NB4 (cell line): ENCODE measurements at regions not wholly inside any gene's neighbourhood (a gene's known extent, or its start where the extent isn't known, plus 50 kb on each side); places are given as distances from the start of the nearest gene placed in this dataset.

Experiments
- DNase-seq: peaks from one replicate; pipeline ENCODE4 v3.0.0; 2010; ENCODE audit warnings: low read depth
- H3K4me3 ChIP-seq: one replicate; pipeline ENCODE4 v1.5.1; 2011; ENCODE audit warnings: mild to moderate bottlenecking, low read depth, low read length, moderate library complexity
- CTCF ChIP-seq: IDR thresholded peaks from one replicate; pipeline ENCODE4 v1.5.1; 2012; ENCODE audit warnings: low read depth, low read length
- MAX ChIP-seq: IDR thresholded peaks from 2 replicates; pipeline ENCODE4 v1.6.1; 2011; ENCODE audit warnings: low read depth, low read length
- MYC ChIP-seq: IDR thresholded peaks from 2 replicates; pipeline ENCODE4 v1.6.1; 2011; ENCODE audit warnings: low read depth, low read length
- POLR2A ChIP-seq: IDR thresholded peaks from 2 replicates; pipeline ENCODE4 v1.6.1; 2011; ENCODE audit warnings: mild to moderate bottlenecking; ENCODE audit not compliant: insufficient read length; ENCODE audit errors: extremely low read depth

GRCh38 chr5:17808566-17808965, 174.3 kb downstream of the TAF11L14 start:
- DNase-seq = no peak
- TF ChIP-seq POLR2A = no peak
- TF ChIP-seq MAX = no peak
- TF ChIP-seq MYC = no peak
- TF ChIP-seq CTCF = no peak
- H3K4me3 ChIP-seq = no peak overlapping the region

DNA sequence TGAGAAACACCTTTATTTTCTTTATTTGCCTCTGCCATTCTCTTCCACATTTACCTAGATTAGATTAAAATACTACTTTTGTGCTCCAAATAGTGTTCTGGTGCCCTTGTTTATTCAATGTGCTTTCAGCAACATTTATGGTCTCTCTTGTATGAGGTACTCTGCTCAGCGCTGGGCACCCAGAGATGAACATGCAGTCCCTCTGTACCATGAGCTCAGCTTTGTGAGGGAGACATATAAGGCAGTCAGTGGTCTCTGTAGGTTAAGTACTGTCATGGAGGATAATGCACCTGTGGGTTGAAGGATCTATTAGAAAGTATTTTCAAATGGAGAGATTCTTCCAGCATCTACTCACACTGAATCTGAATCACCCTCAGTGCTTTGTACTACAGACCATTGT, 176.5 kb downstream of the TAF11L14 start:
- TF ChIP-seq CTCF (no peak), POLR2A (no peak), MYC (no peak), MAX (no peak)
- no peak for DNase-seq
- no peak overlapping the region for H3K4me3 ChIP-seq

DNA sequence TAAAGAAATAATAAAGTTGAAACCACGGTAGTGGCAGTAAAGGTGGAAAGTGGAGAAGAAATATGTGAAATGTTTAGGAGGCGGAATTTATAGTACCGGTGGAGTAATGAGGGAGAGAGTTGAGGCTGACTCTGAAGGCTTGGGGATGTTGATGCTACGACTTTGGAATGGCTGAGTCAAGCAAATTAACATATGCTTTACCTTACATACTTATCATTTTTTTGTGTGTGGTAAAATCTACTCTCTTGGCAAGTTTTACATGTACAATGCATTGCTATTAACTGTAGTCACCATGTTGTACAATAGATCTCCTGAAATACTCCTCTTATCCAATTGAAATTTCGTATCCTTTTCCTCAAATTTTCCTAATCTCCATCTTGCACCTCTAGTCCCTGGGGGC, 179.0 kb downstream of the TAF11L14 start:
- H3K4me3 ChIP-seq = no peak overlapping the region
- TF ChIP-seq MYC = no peak
- no peak for TF ChIP-seq CTCF
- TF ChIP-seq POLR2A = no peak
- no peak for TF ChIP-seq MAX
- no peak for DNase-seq

GRCh38 chr5:17816505-17816904, 182.2 kb downstream of the TAF11L14 start:
- TF ChIP-seq MYC = no peak
- no peak overlapping the region for H3K4me3 ChIP-seq
- DNase-seq = no peak

DNA sequence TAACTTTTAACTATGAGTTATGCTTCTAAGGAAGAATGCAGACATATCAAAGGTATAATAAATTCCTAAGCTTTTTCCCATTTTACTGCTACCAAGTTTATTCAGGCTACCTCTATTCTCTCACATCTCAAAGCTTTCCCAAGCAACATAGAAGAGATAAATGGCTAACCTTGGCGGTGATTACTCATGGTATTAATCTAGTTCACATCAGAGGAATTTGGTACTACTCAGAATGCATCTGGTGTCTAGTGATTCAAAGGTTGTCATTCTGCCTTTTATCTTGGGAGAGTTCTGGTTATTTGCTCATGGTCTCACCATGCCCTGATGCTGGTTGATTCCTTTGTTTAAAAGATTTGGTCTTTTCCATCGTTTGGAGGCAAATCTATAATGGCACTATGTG, 182.7 kb downstream of the TAF11L14 start:
- TF ChIP-seq MYC (no peak), CTCF (no peak), MAX (no peak), POLR2A (no peak)
- DNase-seq = no peak
- H3K4me3 ChIP-seq = no peak overlapping the region

- DNase-seq = no peak
- H3K4me3 ChIP-seq = no peak overlapping the region
- no peak for TF ChIP-seq CTCF
- no peak for TF ChIP-seq POLR2A
- no peak for TF ChIP-seq MAX
- no peak for TF ChIP-seq MYC
Observed at GRCh38 chr5:17817990-17818389, 183.7 kb downstream of the TAF11L14 start.
